Activated CD4-positive, alpha-beta T cell treated with anti-CD3 and anti-CD28 coated beads, Interleukin-2, amount 50 U/mL, for 1 hour (primary cell): ENCODE measurements at regions not wholly inside any gene's neighbourhood (a gene's known extent, or its start where the extent isn't known, plus 50 kb on each side); places are given as distances from the start of the nearest gene placed in this dataset.
A peak's percentile ranks its signal among the peaks of the same experiment; 100 is the strongest.
"Not testable (repeated sequence)": the region's sequence is repeated elsewhere in the genome, so short reads cannot be mapped to it uniquely, and the experiment has no call there.

Experiments used
- DNase-seq: peaks from one replicate; pipeline ENCODE4 v3.0.0-alpha.2; 2020

GRCh38 chr13:40053401-40053800 lies 397.9 kb downstream of the COG6 start:
- DNase-seq: no peak

- DNase-seq: not testable (repeated sequence)
Measured at GRCh38 chr13:40054422-40054821, 399.0 kb downstream of the COG6 start.

- DNase-seq: no peak
Measured at GRCh38 chr13:40056898-40057619, 401.6 kb downstream of the COG6 start.

- no peak for DNase-seq
Measured at GRCh38 chr13:40058757-40059236, 403.3 kb downstream of the COG6 start.

GRCh38 chr13:40059540-40060232 lies 404.2 kb downstream of the COG6 start:
- no peak for DNase-seq

GRCh38 chr13:40060296-40061007 lies 405.0 kb downstream of the COG6 start:
- no peak for DNase-seq

GRCh38 chr13:40061466-40062450 lies 406.3 kb downstream of the COG6 start:
- DNase-seq: no peak

- no peak for DNase-seq
Measured at GRCh38 chr13:40063278-40063698, 407.8 kb downstream of the COG6 start.

GRCh38 chr13:40063703-40064102 lies 408.2 kb downstream of the COG6 start:
- no peak for DNase-seq

- no peak for DNase-seq
Measured at GRCh38 chr13:40064154-40065097, 409.0 kb downstream of the COG6 start.

- DNase-seq: peak; percentile 71
Measured at GRCh38 chr13:40069173-40070044, 413.9 kb downstream of the COG6 start.

- DNase-seq: no peak
Measured at GRCh38 chr13:40070357-40070756, 414.9 kb downstream of the COG6 start.

- no peak for DNase-seq
Measured at GRCh38 chr13:40072663-40073120, 417.2 kb downstream of the COG6 start.

- DNase-seq: no peak
Measured at GRCh38 chr13:40074338-40074737, 418.9 kb downstream of the COG6 start.

- DNase-seq: no peak
Measured at GRCh38 chr13:40075281-40075680, 419.8 kb downstream of the COG6 start.

GRCh38 chr13:40076765-40077362 lies 421.4 kb downstream of the COG6 start:
- no peak for DNase-seq

- DNase-seq: no peak
Measured at GRCh38 chr13:40077396-40078027, 422.1 kb downstream of the COG6 start.

- DNase-seq: no peak
Measured at GRCh38 chr13:40079721-40080120, 424.3 kb downstream of the COG6 start.

GRCh38 chr13:40080676-40081075 lies 425.2 kb downstream of the COG6 start:
- no peak for DNase-seq
